H9 (cell line): ENCODE measurements at regions not wholly inside any gene's neighbourhood (a gene's known extent, or its start where the extent isn't known, plus 50 kb on each side); places are given as distances from the start of the nearest gene placed in this dataset.

ENCODE experiments used
- DNase-seq: peaks from one replicate; pipeline ENCODE4 v3.0.0-alpha.2; 2017
- H2AFZ ChIP-seq: one replicate; pipeline ENCODE4 v1.6.1; 2013; ENCODE audit warnings: mild to moderate bottlenecking, low read length, control low read depth, moderate library complexity
- H2AK5ac ChIP-seq: 2 replicates; pipeline ENCODE4 v1.6.1; 2013; ENCODE audit warnings: low read length, control low read depth, mixed read lengths; ENCODE audit not compliant: insufficient read length
- H2BK120ac ChIP-seq: one replicate; pipeline ENCODE4 v1.6.1; 2013; ENCODE audit warnings: low read depth, mild to moderate bottlenecking, low read length, control low read depth, inconsistent platforms; ENCODE audit not compliant: poor library complexity, severe bottlenecking
- H2BK12ac ChIP-seq: 2 replicates; pipeline ENCODE4 v1.6.1; 2013; ENCODE audit warnings: low read length, control low read depth, mixed read lengths, low read depth; ENCODE audit not compliant: insufficient read length
- H2BK15ac ChIP-seq: 2 replicates; pipeline ENCODE4 v1.6.1; 2013; ENCODE audit warnings: low read depth, low read length, control low read depth
- H2BK20ac ChIP-seq: one replicate; pipeline ENCODE4 v1.6.1; 2013; ENCODE audit warnings: low read depth, mild to moderate bottlenecking, low read length, control low read depth, inconsistent platforms; ENCODE audit not compliant: poor library complexity, severe bottlenecking
- H2BK5ac ChIP-seq: 2 replicates; pipeline ENCODE4 v1.6.1; 2013; ENCODE audit warnings: low read length, control low read depth, mixed read lengths; ENCODE audit not compliant: insufficient read length
- H3K14ac ChIP-seq: 2 replicates; pipeline ENCODE4 v1.6.1; 2013; ENCODE audit warnings: low read length, control low read depth; ENCODE audit not compliant: insufficient read depth
- H3K18ac ChIP-seq: 2 replicates; pipeline ENCODE4 v1.6.1; 2013; ENCODE audit warnings: low read depth, mild to moderate bottlenecking, mixed read lengths, low read length, control low read depth; ENCODE audit not compliant: insufficient read length
- H3K23ac ChIP-seq: 2 replicates; pipeline ENCODE4 v1.6.1; 2013; ENCODE audit warnings: low read length, control low read depth, mixed read lengths, low read depth; ENCODE audit not compliant: insufficient read length
- H3K23me2 ChIP-seq: 2 replicates; pipeline ENCODE4 v1.6.1; 2013; ENCODE audit warnings: low read depth, mild to moderate bottlenecking, mixed read lengths, low read length, control low read depth; ENCODE audit not compliant: insufficient read length, poor library complexity, severe bottlenecking
- H3K27ac ChIP-seq: 2 replicates; pipeline ENCODE4 v1.5.1; 2013; ENCODE audit warnings: low read length, control low read depth, mixed read lengths, low read depth; ENCODE audit not compliant: insufficient read length
- H3K27me3 ChIP-seq: 2 replicates; pipeline ENCODE4 v1.6.1; 2013; ENCODE audit warnings: low read length, control low read depth, inconsistent platforms; ENCODE audit not compliant: insufficient read depth
- H3K4ac ChIP-seq: 2 replicates; pipeline ENCODE4 v1.6.1; 2013; ENCODE audit warnings: low read depth, mild to moderate bottlenecking, control low read depth, inconsistent platforms, low read length, moderate library complexity
- H3K4me1 ChIP-seq: 2 replicates; pipeline ENCODE4 v1.6.1; 2013; ENCODE audit warnings: low read length, control low read depth, inconsistent platforms; ENCODE audit not compliant: insufficient read depth
- H3K4me2 ChIP-seq: 2 replicates; pipeline ENCODE4 v1.6.1; 2013; ENCODE audit warnings: low read length, control low read depth, mixed read lengths; ENCODE audit not compliant: insufficient read length, insufficient read depth
- H3K56ac ChIP-seq: 2 replicates; pipeline ENCODE4 v1.6.1; 2013; ENCODE audit warnings: low read depth, mild to moderate bottlenecking, mixed read lengths, low read length, control low read depth; ENCODE audit not compliant: insufficient read length
- H3K79me1 ChIP-seq: 2 replicates; pipeline ENCODE4 v1.6.1; 2013; ENCODE audit warnings: low read depth, mild to moderate bottlenecking, moderate library complexity, low read length, control low read depth, inconsistent platforms; ENCODE audit not compliant: insufficient read depth, poor library complexity, severe bottlenecking
- H3K79me2 ChIP-seq: 2 replicates; pipeline ENCODE4 v1.6.1; 2013; ENCODE audit warnings: low read length, control low read depth, inconsistent platforms; ENCODE audit not compliant: insufficient read depth
- H3K9ac ChIP-seq: 2 replicates; pipeline ENCODE4 v1.6.1; 2013; ENCODE audit warnings: low read length, control low read depth, mixed read lengths; ENCODE audit not compliant: insufficient read length; ENCODE audit errors: extremely low read depth
- H3K9me3 ChIP-seq: one replicate; pipeline ENCODE4 v1.6.1; 2013; ENCODE audit warnings: low read depth, low read length, inconsistent platforms; ENCODE audit not compliant: control insufficient read depth
- H3T11ph ChIP-seq: one replicate; pipeline ENCODE4 v1.6.1; 2013; ENCODE audit warnings: mild to moderate bottlenecking, low read length, control low read depth, inconsistent platforms
- H4K20me1 ChIP-seq: one replicate; pipeline ENCODE4 v1.6.1; 2013; ENCODE audit not compliant: control insufficient read depth, insufficient read length, insufficient read depth
- H4K5ac ChIP-seq: 2 replicates; pipeline ENCODE4 v1.6.1; 2013; ENCODE audit warnings: low read depth, mild to moderate bottlenecking, mixed read lengths, low read length, control low read depth; ENCODE audit not compliant: insufficient read length
- H4K8ac ChIP-seq: replicated peaks from 2 replicates; pipeline ENCODE4 v1.6.1; 2013; ENCODE audit warnings: low read length, control low read depth, mixed read lengths, low read depth; ENCODE audit not compliant: insufficient read length
- H4K91ac ChIP-seq: 2 replicates; pipeline ENCODE4 v1.6.1; 2013; ENCODE audit warnings: low read depth, mild to moderate bottlenecking, moderate library complexity, mixed read lengths, low read length, control low read depth; ENCODE audit not compliant: insufficient read length
- H3K27ac Mint-ChIP-seq, 3 experiments: 2 replicates in 2 of 3; 3 replicates in 1 of 3; pipeline ENCODE4 v1.8.0; 2020 to 2021; ENCODE audit warnings: mixed read lengths in 3 of 3, mild to moderate bottlenecking in 1 of 3, moderate library complexity in 1 of 3
- H3K27me3 Mint-ChIP-seq: 2 replicates; pipeline ENCODE4 v1.8.0; 2021; ENCODE audit warnings: low read depth, mild to moderate bottlenecking, moderate library complexity, mixed read lengths
- H3K36me3 Mint-ChIP-seq, 3 experiments: 2 replicates in 2 of 3; 3 replicates in 1 of 3; pipeline ENCODE4 v1.8.0; 2020 to 2021; ENCODE audit warnings: low read depth in 3 of 3, mixed read lengths in 3 of 3; ENCODE audit not compliant: insufficient read depth in 1 of 3
- H3K4me1 Mint-ChIP-seq, 2 experiments: 2 replicates each; pipeline ENCODE4 v1.8.0; 2020; ENCODE audit warnings: mixed read lengths in 2 of 2
- H3K4me3 Mint-ChIP-seq, 2 experiments: 2 replicates in 1 of 2; 3 replicates in 1 of 2; pipeline ENCODE4 v1.8.0; 2020 to 2021; ENCODE audit warnings: mild to moderate bottlenecking in 2 of 2, mixed read lengths in 2 of 2, moderate library complexity in 1 of 2
- H3K9me3 Mint-ChIP-seq, 2 experiments: 2 replicates in 1 of 2; 3 replicates in 1 of 2; pipeline ENCODE4 v1.8.0; 2020; ENCODE audit warnings: mild to moderate bottlenecking in 2 of 2, mixed read lengths in 2 of 2, moderate library complexity in 1 of 2
- CTCF ChIP-seq: fragments of 200-600 bp; sonication (generic); conservative IDR thresholded peaks from 3 replicates; pipeline ENCODE4 v1.8.0; 2021; ENCODE audit warnings: antibody characterized with exemption, mild to moderate bottlenecking
- WGBS: extraction: QIAGEN DNeasy Blood & Tissue Kit; methylation state at CpG from one replicate; pipeline ENCODE4 v1.1.7; 2013; ENCODE audit warnings: missing lambda C conversion rate, low lambda C conversion rate, mixed read lengths; ENCODE audit not compliant: insufficient read length; ENCODE audit errors: extremely low coverage; 5-methylcytosine and 5-hydroxymethylcytosine counted together

- Histone ChIP-seq H4K20me1 (no peaks in the 10 kb centered on the region), H3K79me1 (no peaks in the 10 kb centered on the region), H3K4me1 (no peaks in the 10 kb centered on the region), H3K79me2 (no peaks in the 10 kb centered on the region), H2BK12ac (no peak overlapping the region), H3K27me3 (no peaks in the 10 kb centered on the region), H3K56ac (no peak overlapping the region), H3K14ac (no peak overlapping the region), H2BK120ac (no peak overlapping the region), H2BK15ac (no peak overlapping the region), H3K27ac (no peak overlapping the region), H3K4me2 (no peak overlapping the region), H3K4ac (no peak overlapping the region), H2AK5ac (no peak overlapping the region), H3K18ac (no peak overlapping the region), H2AFZ (no peak overlapping the region), H2BK5ac (no peak overlapping the region), H4K91ac (no peak overlapping the region), H3K23ac (no peak overlapping the region), H3K23me2 (no peaks in the 10 kb centered on the region), H2BK20ac (no peak overlapping the region), H3T11ph (no peak overlapping the region), H3K9ac (no peak overlapping the region), H4K5ac (no peak overlapping the region), H3K9me3 (no peaks in the 10 kb centered on the region), H4K8ac (no peak overlapping the region)
- TF ChIP-seq CTCF: no peak
- no peak for DNase-seq
- no peak overlapping the region for H3K4me3 Mint-ChIP-seq
- peak overlapping the region in 1 of 3 experiments; percentile 62; a peak in 1 of 7 replicates for H3K27ac Mint-ChIP-seq
- no peaks in the 10 kb centered on the region for H3K9me3 Mint-ChIP-seq
- no peaks in the 10 kb centered on the region for H3K36me3 Mint-ChIP-seq
- no CpG with 5 or more reads among the region's 1 CpG for whole genome bisulfite sequencing
- no peaks in the 10 kb centered on the region for H3K4me1 Mint-ChIP-seq
- H3K27me3 Mint-ChIP-seq: no peaks in the 10 kb centered on the region
Measured at GRCh38 chr15:95400428-95400827, 930.1 kb upstream of the NR2F2 start.
